GM18951 (cell line): ENCODE measurements at regions not wholly inside any gene's neighbourhood (a gene's known extent, or its start where the extent isn't known, plus 50 kb on each side); places are given as distances from the start of the nearest gene placed in this dataset.
"Not testable (repeated sequence)": the region's sequence is repeated elsewhere in the genome, so short reads cannot be mapped to it uniquely, and the experiment has no call there.

ENCODE experiments used
- POLR2A ChIP-seq: IDR thresholded peaks from 4 replicates; pipeline ENCODE4 v1.6.1; 2011; ENCODE audit warnings: mild to moderate bottlenecking; ENCODE audit not compliant: insufficient read length, insufficient read depth; ENCODE audit errors: extremely low read depth
- in situ Hi-C: fragments of 300-500 bp; cut with MboI; formaldehyde crosslinking; loops from one replicate; pipeline ENCODE4 v1.12.0; 2022; ENCODE audit warnings: low sequenced_read_pairs, mixed read lengths, inconsistent platforms; ENCODE audit not compliant: unreplicated experiment

- TF ChIP-seq POLR2A = no peak
- in situ Hi-C loops = no loop called here
Measured at GRCh38 chr4:179631321-179631720, 2189.1 kb upstream of the AGA start.

GRCh38 chr4:179634862-179635261 is 2192.6 kb upstream of the AGA start:
- in situ Hi-C loops = no loop called here
- no peak for TF ChIP-seq POLR2A

GRCh38 chr4:179662522-179662921 is 2220.3 kb upstream of the AGA start:
- in situ Hi-C loops = no loop called here
- no peak for TF ChIP-seq POLR2A

GRCh38 chr4:179663641-179664429 is 2221.6 kb upstream of the AGA start:
- no peak for TF ChIP-seq POLR2A
- in situ Hi-C loops = no loop called here

GRCh38 chr4:179664430-179665027 is 2222.3 kb upstream of the AGA start:
- in situ Hi-C loops = no loop called here
- no peak for TF ChIP-seq POLR2A

GRCh38 chr4:179666226-179666625 is 2224.0 kb upstream of the AGA start:
- in situ Hi-C loops = no loop called here
- TF ChIP-seq POLR2A = no peak

- no peak for TF ChIP-seq POLR2A
- in situ Hi-C loops = no loop called here
Measured at GRCh38 chr4:179671609-179672008, 2229.4 kb upstream of the AGA start.

GRCh38 chr4:179678093-179678814 is 2236.0 kb upstream of the AGA start:
- in situ Hi-C loops = no loop called here
- no peak for TF ChIP-seq POLR2A

GRCh38 chr4:179683661-179684060 is 2241.4 kb upstream of the AGA start:
- in situ Hi-C loops = not testable (repeated sequence)

- TF ChIP-seq POLR2A = no peak
- in situ Hi-C loops = no loop called here
Measured at GRCh38 chr4:179692222-179692621, 2250.0 kb upstream of the AGA start.

GRCh38 chr4:179695175-179695574 is 2252.9 kb upstream of the AGA start:
- TF ChIP-seq POLR2A = no peak
- in situ Hi-C loops = no loop called here

GRCh38 chr4:179698321-179698720 is 2256.1 kb upstream of the AGA start:
- no peak for TF ChIP-seq POLR2A
- in situ Hi-C loops = no loop called here

GRCh38 chr4:179709961-179710624 is 2267.9 kb upstream of the AGA start:
- no peak for TF ChIP-seq POLR2A
- in situ Hi-C loops = no loop called here
